ENCODE measurements at regions not wholly inside any gene's neighbourhood (a gene's known extent, or its start where the extent isn't known, plus 50 kb on each side); places are given as distances from the start of the nearest gene placed in this dataset.

DNA sequence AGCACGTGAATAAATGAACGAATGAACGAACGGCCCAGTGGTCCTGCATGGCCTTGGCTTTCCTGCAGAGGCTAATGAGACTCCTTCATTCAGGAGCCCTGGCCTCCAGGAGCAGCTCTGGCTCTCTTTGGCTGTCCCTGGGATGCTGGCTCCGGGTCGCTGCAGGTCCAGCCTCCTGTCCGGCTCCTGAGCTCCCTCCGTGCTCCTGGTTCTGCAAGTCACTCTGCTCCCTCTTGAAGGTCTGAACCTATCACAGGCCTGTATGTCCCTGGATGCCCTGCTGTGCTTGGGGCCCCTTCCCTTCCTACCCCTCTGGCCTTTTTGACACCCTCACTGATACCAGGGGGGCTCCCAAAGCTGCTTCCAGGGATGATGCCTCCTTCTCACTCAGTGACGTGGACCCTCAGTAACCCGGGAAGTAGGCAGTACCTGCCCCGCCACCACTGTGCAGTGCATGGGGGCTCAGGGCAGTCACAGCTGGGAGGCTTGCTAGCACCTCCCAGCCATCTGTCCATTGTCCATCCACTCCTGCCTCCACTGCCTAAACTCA, 133.7 kb upstream of the C14orf180 start:
- peak in 2 of 7 donors; percentile 7 to 31 for DNase-seq
- no peak overlapping the region for H3K4me3 ChIP-seq
- H3K9me3 ChIP-seq (replicated peaks in 1 of 3): no peaks in the 10 kb centered on the region
- TF ChIP-seq, protein P1, sequence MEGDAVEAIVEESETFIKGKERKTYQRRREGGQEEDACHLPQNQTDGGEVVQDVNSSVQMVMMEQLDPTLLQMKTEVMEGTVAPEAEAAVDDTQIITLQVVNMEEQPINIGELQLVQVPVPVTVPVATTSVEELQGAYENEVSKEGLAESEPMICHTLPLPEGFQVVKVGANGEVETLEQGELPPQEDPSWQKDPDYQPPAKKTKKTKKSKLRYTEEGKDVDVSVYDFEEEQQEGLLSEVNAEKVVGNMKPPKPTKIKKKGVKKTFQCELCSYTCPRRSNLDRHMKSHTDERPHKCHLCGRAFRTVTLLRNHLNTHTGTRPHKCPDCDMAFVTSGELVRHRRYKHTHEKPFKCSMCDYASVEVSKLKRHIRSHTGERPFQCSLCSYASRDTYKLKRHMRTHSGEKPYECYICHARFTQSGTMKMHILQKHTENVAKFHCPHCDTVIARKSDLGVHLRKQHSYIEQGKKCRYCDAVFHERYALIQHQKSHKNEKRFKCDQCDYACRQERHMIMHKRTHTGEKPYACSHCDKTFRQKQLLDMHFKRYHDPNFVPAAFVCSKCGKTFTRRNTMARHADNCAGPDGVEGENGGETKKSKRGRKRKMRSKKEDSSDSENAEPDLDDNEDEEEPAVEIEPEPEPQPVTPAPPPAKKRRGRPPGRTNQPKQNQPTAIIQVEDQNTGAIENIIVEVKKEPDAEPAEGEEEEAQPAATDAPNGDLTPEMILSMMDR (IDR thresholded peaks at IDR 0.05): no peak
- TF ChIP-seq POLR2A (IDR thresholded peaks at IDR 0.05): no peak
- no peak overlapping the region for H3K27ac ChIP-seq
- H3K27me3 ChIP-seq: no peaks in the 10 kb centered on the region
- intact Hi-C loops (cut with DNase I): no loop called here
- H3K4me1 ChIP-seq (replicated peaks in 1 of 2): no peaks in the 10 kb centered on the region
- 75 to 81% (median 77%) methylated on average over 10 to 11 of the region's 11 CpGs for WGBS, 4 donors
- no peaks in the 10 kb centered on the region for H3K36me3 ChIP-seq (replicated peaks in 1 of 2)

DNA sequence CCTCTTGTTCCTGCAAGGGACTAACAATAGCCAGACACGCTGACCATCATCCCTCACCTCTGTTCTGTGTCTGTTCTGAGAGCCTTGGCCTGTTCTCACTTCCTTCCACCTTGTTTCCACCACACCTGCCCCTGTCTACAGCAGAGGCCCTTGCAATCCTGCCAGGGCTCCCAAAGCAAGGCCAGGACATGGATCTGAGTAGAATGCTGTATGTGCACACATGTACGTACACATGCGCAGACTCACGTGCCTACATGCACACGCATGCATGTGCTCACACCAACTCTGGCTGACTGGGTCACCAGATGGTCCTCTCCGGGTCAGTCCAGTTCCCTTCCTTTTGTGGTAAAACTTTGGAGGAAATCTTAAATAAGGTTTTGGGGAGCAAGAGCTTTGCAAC, 133.0 kb upstream of the C14orf180 start:
- WGBS, 4 donors: 88 to 95% (median 91%) methylated on average over 5 to 6 of the region's 6 CpGs
- TF ChIP-seq, protein P1 (IDR thresholded peaks at IDR 0.05): no peak
- no peaks in the 10 kb centered on the region for H3K27me3 ChIP-seq
- no peaks in the 10 kb centered on the region for H3K4me1 ChIP-seq (replicated peaks in 1 of 2)
- intact Hi-C loops (cut with DNase I): no loop called here
- no peaks in the 10 kb centered on the region for H3K36me3 ChIP-seq (replicated peaks in 1 of 2)
- no peak overlapping the region for H3K27ac ChIP-seq
- peak in 3 of 7 donors; percentile 2 to 30 (median 11) for DNase-seq
- no peaks in the 10 kb centered on the region for H3K9me3 ChIP-seq (replicated peaks in 1 of 3)
- no peak overlapping the region for H3K4me3 ChIP-seq

DNA sequence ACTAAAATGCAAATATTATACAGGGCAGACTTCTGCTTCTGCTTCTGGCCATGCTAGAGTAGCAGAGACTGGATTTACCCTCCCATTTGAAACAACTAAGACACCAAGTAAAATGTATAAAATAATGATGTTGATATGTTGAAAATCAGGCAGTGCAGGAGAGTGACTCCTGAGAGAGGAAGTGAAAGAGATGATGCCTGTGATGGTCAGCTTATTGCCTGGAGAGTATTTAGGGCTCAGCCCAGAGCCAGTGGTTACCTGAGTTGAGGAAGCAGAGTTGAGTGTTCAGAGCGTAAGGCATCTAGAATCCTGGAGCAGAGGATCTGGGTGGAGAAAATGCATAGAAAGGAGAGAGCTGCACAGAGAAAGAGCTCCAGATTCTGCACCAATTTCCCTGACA, 131.8 kb upstream of the C14orf180 start:
- Histone ChIP-seq H3K9me3 (replicated peaks in 1 of 3) (no peaks in the 10 kb centered on the region), H3K4me3 (no peak overlapping the region), H3K36me3 (replicated peaks in 1 of 2) (no peaks in the 10 kb centered on the region), H3K4me1 (replicated peaks in 1 of 2) (no peaks in the 10 kb centered on the region), H3K27ac (no peak overlapping the region), H3K27me3 (no peaks in the 10 kb centered on the region)
- intact Hi-C loops (cut with DNase I): no loop called here
- no peak for DNase-seq
- WGBS, 4 donors: 75 to 89% (median 78%) methylated on average over 1 of the region's 1 CpG
- TF ChIP-seq POLR2A (IDR thresholded peaks at IDR 0.05): no peak
- TF ChIP-seq, protein P1 (IDR thresholded peaks at IDR 0.05): no peak

GRCh38 chr14:104448321-104448720, 131.2 kb upstream of the C14orf180 start:
- no peak overlapping the region for H3K27ac ChIP-seq
- peaks cover 0 to 1% (median 0%) of the 10 kb centered on the region in 3 donors for H3K9me3 ChIP-seq (replicated peaks in 1 of 3)
- TF ChIP-seq POLR2A (IDR thresholded peaks at IDR 0.05): no peak
- TF ChIP-seq, protein P1 (IDR thresholded peaks at IDR 0.05): no peak
- no peak overlapping the region for H3K4me3 ChIP-seq
- intact Hi-C loops (cut with DNase I): no loop called here
- DNase-seq: no peak
- H3K4me1 ChIP-seq (replicated peaks in 1 of 2): no peaks in the 10 kb centered on the region
- no peaks in the 10 kb centered on the region for H3K27me3 ChIP-seq
- no peaks in the 10 kb centered on the region for H3K36me3 ChIP-seq (replicated peaks in 1 of 2)
- 52 to 68% (median 62%) methylated on average over 2 of the region's 2 CpGs for WGBS, 4 donors

Measured in adrenal gland (tissue), 9 donors.